AG04450 (cell line): ENCODE measurements at regions not wholly inside any gene's neighbourhood (a gene's known extent, or its start where the extent isn't known, plus 50 kb on each side); places are given as distances from the start of the nearest gene placed in this dataset.
"Not testable (repeated sequence)": the region's sequence is repeated elsewhere in the genome, so short reads cannot be mapped to it uniquely, and the experiment has no call there.

Experiments used
- CTCF ChIA-PET: fragments of 300-600, 350-600 bp; formaldehyde crosslinking; extraction: SDS; loops from one replicate; lab custom pipeline; 2022; ENCODE audit warnings: antibody characterized with exemption, inconsistent platforms; lab: Charles Lee
- POLR2A ChIA-PET: fragments of 350-600 bp; formaldehyde crosslinking; extraction: SDS; loops from one replicate; lab custom pipeline; 2021; ENCODE audit warnings: antibody characterized with exemption, inconsistent platforms; lab: Yijun Ruan, JAX
- DNase-seq: peaks from one replicate; pipeline ENCODE4 v3.0.0-alpha.2; 2011; ENCODE audit warnings: low read depth, low spot score
- H3K27ac ChIP-seq: one replicate; pipeline ENCODE4 v1.5.1; 2012; ENCODE audit warnings: low read depth, low read length, control low read depth
- H3K27me3 ChIP-seq: one replicate; pipeline ENCODE4 v1.6.0; 2012; ENCODE audit warnings: low read length; ENCODE audit not compliant: control insufficient read depth, insufficient read depth
- H3K4me3 ChIP-seq: 2 replicates; pipeline ENCODE4 v1.5.1; 2011; ENCODE audit warnings: mild to moderate bottlenecking, low read depth, low read length, control low read depth
- H3K9me3 ChIP-seq: 2 replicates; pipeline ENCODE4 v1.5.1; 2012; ENCODE audit warnings: low read length; ENCODE audit not compliant: control insufficient read depth, insufficient read depth
- CTCF ChIP-seq: IDR thresholded peaks from 2 replicates; pipeline ENCODE4 v1.5.1; 2011; ENCODE audit warnings: low read depth, low read length, control low read depth, inconsistent platforms

GRCh38 chr9:2425676-2426075 lies 195.9 kb upstream of the VLDLR start:
- no peak overlapping the region for H3K27ac ChIP-seq
- H3K27me3 ChIP-seq: no peaks in the 10 kb centered on the region
- ChIA-PET CTCF (no interaction called here), POLR2A (no interaction called here)
- no peak for TF ChIP-seq CTCF
- H3K9me3 ChIP-seq: no peaks in the 10 kb centered on the region
- H3K4me3 ChIP-seq: no peak overlapping the region
- no peak for DNase-seq

GRCh38 chr9:2427120-2427891 lies 194.3 kb upstream of the VLDLR start:
- no peak overlapping the region for H3K4me3 ChIP-seq
- POLR2A ChIA-PET: no interaction called here
- no peak overlapping the region for H3K27ac ChIP-seq
- H3K9me3 ChIP-seq: no peaks in the 10 kb centered on the region
- H3K27me3 ChIP-seq: no peaks in the 10 kb centered on the region
- CTCF ChIA-PET: no interaction called here
- no peak for DNase-seq
- TF ChIP-seq CTCF: no peak

GRCh38 chr9:2439957-2440356 lies 181.6 kb upstream of the VLDLR start:
- Histone ChIP-seq H3K27me3 (no peaks in the 10 kb centered on the region), H3K27ac (no peak overlapping the region), H3K4me3 (no peak overlapping the region), H3K9me3 (no peaks in the 10 kb centered on the region)
- ChIA-PET CTCF (no interaction called here), POLR2A (no interaction called here)
- no peak for DNase-seq
- TF ChIP-seq CTCF: no peak

GRCh38 chr9:2443933-2444332 lies 177.7 kb upstream of the VLDLR start:
- H3K27me3 ChIP-seq, H3K9me3 ChIP-seq, CTCF ChIA-PET, POLR2A ChIA-PET, H3K27ac ChIP-seq, H3K4me3 ChIP-seq, DNase-seq: not testable (repeated sequence)

- ChIA-PET CTCF (no interaction called here), POLR2A (no interaction called here)
- H3K27ac ChIP-seq: no peak overlapping the region
- no peak overlapping the region for H3K4me3 ChIP-seq
- no peak for DNase-seq
- no peaks in the 10 kb centered on the region for H3K27me3 ChIP-seq
- H3K9me3 ChIP-seq: no peaks in the 10 kb centered on the region
- TF ChIP-seq CTCF: no peak
Measured at GRCh38 chr9:2448193-2448738, 173.3 kb upstream of the VLDLR start.
